Activated T-cell treated with anti-CD3 and anti-CD28 coated beads, Interleukin-2, amount 50 U/mL, for 24 hours (primary cell): ENCODE measurements at regions not wholly inside any gene's neighbourhood (a gene's known extent, or its start where the extent isn't known, plus 50 kb on each side); places are given as distances from the start of the nearest gene placed in this dataset.

ENCODE experiments used
- DNase-seq: peaks from one replicate; pipeline ENCODE4 v3.0.0-alpha.2; 2020
- H3K27ac Mint-ChIP-seq: 2 replicates; pipeline ENCODE4 v1.8.0; 2020; ENCODE audit warnings: mild to moderate bottlenecking, mixed read lengths
- H3K27me3 Mint-ChIP-seq: 2 replicates; pipeline ENCODE4 v1.8.0; 2020; ENCODE audit warnings: mixed read lengths
- H3K36me3 Mint-ChIP-seq: 2 replicates; pipeline ENCODE4 v1.8.0; 2020; ENCODE audit warnings: low read depth, mixed read lengths
- H3K4me1 Mint-ChIP-seq: 2 replicates; pipeline ENCODE4 v1.8.0; 2020; ENCODE audit warnings: low read depth, mixed read lengths
- H3K4me3 Mint-ChIP-seq: 2 replicates; pipeline ENCODE4 v1.8.0; 2020; ENCODE audit warnings: mild to moderate bottlenecking, moderate library complexity, mixed read lengths
- H3K9me3 Mint-ChIP-seq: 2 replicates; pipeline ENCODE4 v1.8.0; 2020; ENCODE audit warnings: mixed read lengths

GRCh38 chr12:68070957-68071356 lies 81.7 kb downstream of the IFNG-AS1 start:
- no peak for DNase-seq
- Mint-ChIP-seq H3K36me3 (peaks cover 6% of the 10 kb centered on the region), H3K4me1 (peaks cover 9% of the 10 kb centered on the region), H3K27ac (no peak overlapping the region), H3K27me3 (no peaks in the 10 kb centered on the region), H3K4me3 (no peak overlapping the region), H3K9me3 (peaks cover 9% of the 10 kb centered on the region)
